ENCODE measurements at regions not wholly inside any gene's neighbourhood (a gene's known extent, or its start where the extent isn't known, plus 50 kb on each side); places are given as distances from the start of the nearest gene placed in this dataset.

DNA sequence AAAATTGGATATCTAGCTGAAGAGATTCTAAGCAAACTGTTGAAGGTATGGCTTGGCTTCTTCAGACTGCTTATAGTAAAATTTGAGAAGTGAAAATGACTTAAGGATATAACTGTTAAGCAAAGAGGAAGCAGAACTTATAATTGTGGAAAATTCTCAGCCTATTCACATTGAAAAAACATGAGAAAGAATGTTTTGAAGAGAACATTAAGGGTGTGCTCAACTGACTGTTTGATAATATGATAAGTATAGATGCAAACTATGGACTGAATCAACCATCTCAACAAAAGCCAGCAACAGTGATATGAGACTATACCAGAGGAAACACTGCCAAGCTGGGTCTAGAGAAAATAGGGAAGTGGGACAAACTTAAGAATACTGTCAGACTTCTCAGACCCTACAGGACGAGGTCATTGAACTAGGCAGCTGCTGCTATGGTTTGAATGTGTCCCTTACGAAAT, 133.1 kb upstream of the PPP1R3A start:
- peak; percentile 47 for DNase-seq (ENCODE audit: low read depth)
- TF ChIP-seq, protein P1, sequence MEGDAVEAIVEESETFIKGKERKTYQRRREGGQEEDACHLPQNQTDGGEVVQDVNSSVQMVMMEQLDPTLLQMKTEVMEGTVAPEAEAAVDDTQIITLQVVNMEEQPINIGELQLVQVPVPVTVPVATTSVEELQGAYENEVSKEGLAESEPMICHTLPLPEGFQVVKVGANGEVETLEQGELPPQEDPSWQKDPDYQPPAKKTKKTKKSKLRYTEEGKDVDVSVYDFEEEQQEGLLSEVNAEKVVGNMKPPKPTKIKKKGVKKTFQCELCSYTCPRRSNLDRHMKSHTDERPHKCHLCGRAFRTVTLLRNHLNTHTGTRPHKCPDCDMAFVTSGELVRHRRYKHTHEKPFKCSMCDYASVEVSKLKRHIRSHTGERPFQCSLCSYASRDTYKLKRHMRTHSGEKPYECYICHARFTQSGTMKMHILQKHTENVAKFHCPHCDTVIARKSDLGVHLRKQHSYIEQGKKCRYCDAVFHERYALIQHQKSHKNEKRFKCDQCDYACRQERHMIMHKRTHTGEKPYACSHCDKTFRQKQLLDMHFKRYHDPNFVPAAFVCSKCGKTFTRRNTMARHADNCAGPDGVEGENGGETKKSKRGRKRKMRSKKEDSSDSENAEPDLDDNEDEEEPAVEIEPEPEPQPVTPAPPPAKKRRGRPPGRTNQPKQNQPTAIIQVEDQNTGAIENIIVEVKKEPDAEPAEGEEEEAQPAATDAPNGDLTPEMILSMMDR (IDR thresholded peaks at IDR 0.05; ENCODE audit: insufficient read depth, low read depth, low read length, missing control alignments), result no peak
- no peak overlapping the region for H3K4me3 ChIP-seq (ENCODE audit: low read depth, low read length)

DNA sequence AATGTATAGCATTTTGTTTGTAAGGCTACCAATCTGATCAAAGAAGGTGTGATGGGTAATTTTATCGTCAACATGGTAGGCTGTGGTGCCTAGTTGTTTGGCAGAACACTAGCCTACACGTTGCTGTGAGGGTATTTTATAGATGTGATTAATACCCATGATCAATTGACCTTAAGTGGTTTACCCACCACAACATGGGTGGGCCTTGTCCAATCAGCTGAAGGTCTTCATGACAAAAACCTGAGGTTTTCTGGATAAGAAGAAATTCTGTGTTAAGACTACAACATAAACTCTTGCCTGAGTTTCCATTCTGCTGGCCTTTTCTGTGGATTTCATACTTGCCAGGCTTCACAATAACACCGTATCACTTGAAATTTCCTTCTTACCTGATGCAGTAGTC, 131.8 kb upstream of the PPP1R3A start:
- DNase-seq (ENCODE audit: low read depth), result no peak
- H3K4me3 ChIP-seq (ENCODE audit: low read depth, low read length), result no peak overlapping the region
- TF ChIP-seq, protein P1 (IDR thresholded peaks at IDR 0.05; ENCODE audit: insufficient read depth, low read depth, low read length, missing control alignments), result no peak

- TF ChIP-seq, protein P1 (IDR thresholded peaks at IDR 0.05; ENCODE audit: insufficient read depth, low read depth, low read length, missing control alignments), result no peak
- no peak overlapping the region for H3K4me3 ChIP-seq (ENCODE audit: low read depth, low read length)
- DNase-seq (ENCODE audit: low read depth), result no peak
Observed at GRCh38 chr7:114048386-114049235, 129.8 kb upstream of the PPP1R3A start.

- DNase-seq (ENCODE audit: low read depth), result no peak
- no peak overlapping the region for H3K4me3 ChIP-seq (ENCODE audit: low read depth, low read length)
- TF ChIP-seq, protein P1 (IDR thresholded peaks at IDR 0.05; ENCODE audit: insufficient read depth, low read depth, low read length, missing control alignments), result no peak
Observed at GRCh38 chr7:114047889-114048288, 129.1 kb upstream of the PPP1R3A start.

DNA sequence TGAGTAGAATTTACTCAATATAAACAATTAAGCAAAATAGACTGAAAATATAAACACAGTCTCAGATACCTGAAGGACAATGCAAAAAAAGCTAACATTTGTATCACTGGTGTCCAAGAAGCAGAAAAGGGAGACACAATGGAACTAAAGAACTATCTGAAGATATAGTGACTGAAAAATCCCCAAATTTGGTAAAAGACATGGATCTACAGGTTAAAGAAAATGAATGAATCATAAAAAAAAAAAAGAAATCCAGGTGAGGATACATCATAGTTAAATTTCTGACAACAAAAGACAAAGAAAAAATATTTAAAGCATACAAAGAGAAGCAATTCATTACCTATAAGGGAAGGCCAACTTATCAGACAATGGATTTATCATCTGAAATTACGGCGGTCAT, 114.7 kb upstream of the PPP1R3A start:
- no peak for DNase-seq (ENCODE audit: low read depth)
- TF ChIP-seq, protein P1 (IDR thresholded peaks at IDR 0.05; ENCODE audit: insufficient read depth, low read depth, low read length, missing control alignments), result no peak
- no peak overlapping the region for H3K4me3 ChIP-seq (ENCODE audit: low read depth, low read length)

GRCh38 chr7:114026486-114027089, 107.8 kb upstream of the PPP1R3A start:
- H3K4me3 ChIP-seq (ENCODE audit: low read depth, low read length), result no peak overlapping the region
- DNase-seq (ENCODE audit: low read depth), result peak; percentile 72
- TF ChIP-seq, protein P1 (IDR thresholded peaks at IDR 0.05; ENCODE audit: insufficient read depth, low read depth, low read length, missing control alignments), result peak; percentile 50

Measured in GM12865 (cell line).